Activated CD4-positive, alpha-beta memory T cell treated with anti-CD3 and anti-CD28 coated beads, Interleukin-2, amount 10 ng/mL, durations not matched to agents 7 days and 5 days (primary cell): ENCODE measurements at regions not wholly inside any gene's neighbourhood (a gene's known extent, or its start where the extent isn't known, plus 50 kb on each side); places are given as distances from the start of the nearest gene placed in this dataset.

ENCODE experiments used
- CTCF ChIA-PET: fragments of 350-600 bp; sonication (Branson Sonifier 250); formaldehyde crosslinking; loops from one replicate; lab custom pipeline; 2021; ENCODE audit warnings: antibody characterized with exemption, inconsistent platforms; lab: Charles Lee
- POLR2A ChIA-PET: fragments of 350-600 bp; sonication (Branson Sonifier 250); formaldehyde crosslinking; loops from one replicate; lab custom pipeline; 2021; ENCODE audit warnings: antibody characterized with exemption; lab: Charles Lee
- DNase-seq: peaks from one replicate; pipeline ENCODE4 v3.0.0-alpha.2; 2020
- H3K27ac Mint-ChIP-seq: one replicate; pipeline ENCODE4 v1.8.0; 2021; ENCODE audit warnings: mild to moderate bottlenecking, mixed read lengths
- H3K27me3 Mint-ChIP-seq: one replicate; pipeline ENCODE4 v1.8.0; 2021; ENCODE audit warnings: mixed read lengths
- H3K36me3 Mint-ChIP-seq: one replicate; pipeline ENCODE4 v1.8.0; 2021; ENCODE audit warnings: low read depth, mixed read lengths
- H3K4me1 Mint-ChIP-seq: one replicate; pipeline ENCODE4 v1.8.0; 2021; ENCODE audit warnings: mixed read lengths
- H3K4me3 Mint-ChIP-seq: one replicate; pipeline ENCODE4 v1.8.0; 2021; ENCODE audit warnings: mild to moderate bottlenecking, mixed read lengths
- H3K9me3 Mint-ChIP-seq: one replicate; pipeline ENCODE4 v1.8.0; 2021; ENCODE audit warnings: mixed read lengths

DNA sequence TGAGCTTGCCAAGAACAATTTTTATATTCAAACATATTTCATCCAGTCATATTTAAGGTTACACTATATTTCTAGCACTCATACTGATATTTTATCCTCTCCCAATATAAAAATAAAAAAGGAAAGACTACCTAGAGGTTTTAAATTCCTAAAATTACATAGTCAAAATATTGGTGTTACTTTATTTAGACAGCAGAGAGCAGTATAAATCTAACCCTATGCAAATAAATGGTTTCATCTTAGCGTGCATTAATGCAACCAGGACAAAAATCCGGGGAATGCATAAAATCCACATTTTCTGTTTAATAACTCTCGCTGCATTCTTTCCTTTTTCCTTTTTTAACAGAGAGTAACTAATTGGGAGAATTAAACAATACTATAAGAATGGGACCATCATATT, 1447.4 kb upstream of the ALCAM start:
- CTCF ChIA-PET: no interaction called here
- no peak for DNase-seq
- Mint-ChIP-seq H3K27me3 (no peaks in the 10 kb centered on the region), H3K9me3 (no peaks in the 10 kb centered on the region), H3K27ac (no peak overlapping the region), H3K4me1 (no peaks in the 10 kb centered on the region), H3K36me3 (no peaks in the 10 kb centered on the region), H3K4me3 (no peak overlapping the region)
- POLR2A ChIA-PET: no interaction called here

DNA sequence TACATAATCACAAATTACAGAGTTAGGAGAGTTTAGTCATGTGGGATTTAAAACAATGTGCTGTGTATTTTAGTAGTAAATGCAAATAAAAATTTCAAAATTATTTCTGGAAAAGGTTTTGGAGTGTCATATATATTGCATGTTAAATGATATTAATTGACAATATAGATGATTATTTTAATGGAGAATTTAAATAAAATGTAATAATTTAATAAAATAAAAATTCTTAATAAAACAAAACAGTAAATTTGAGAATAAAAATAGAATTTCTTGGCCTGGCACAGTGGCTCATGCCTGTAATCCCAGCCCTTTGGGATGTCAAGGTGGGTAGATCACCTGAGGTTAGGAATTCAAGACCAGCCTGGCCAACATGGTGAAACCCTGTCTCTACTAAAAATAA, 1442.8 kb upstream of the ALCAM start:
- Mint-ChIP-seq H3K4me1 (no peaks in the 10 kb centered on the region), H3K36me3 (no peaks in the 10 kb centered on the region)
- POLR2A ChIA-PET: no interaction called here

DNA sequence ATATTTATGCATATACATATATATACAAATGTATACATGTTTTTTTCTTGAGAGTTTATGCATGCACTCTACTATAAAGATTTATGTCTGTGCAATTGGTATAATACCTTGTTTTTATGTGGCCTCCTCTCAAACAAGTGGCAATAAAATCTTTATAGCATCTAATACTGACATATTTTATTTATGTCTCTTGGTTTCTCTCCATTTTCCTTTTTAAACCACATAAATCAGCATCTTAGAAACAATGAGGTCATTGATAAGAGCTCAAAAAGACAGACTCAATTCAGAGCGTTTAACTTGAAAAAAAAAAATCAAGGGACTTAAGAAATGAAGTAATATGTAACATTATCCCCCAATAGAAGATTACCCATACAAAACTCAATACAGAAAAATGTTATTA, 1442.2 kb upstream of the ALCAM start:
- Mint-ChIP-seq H3K4me1 (no peaks in the 10 kb centered on the region), H3K27me3 (no peaks in the 10 kb centered on the region), H3K36me3 (no peaks in the 10 kb centered on the region), H3K27ac (no peak overlapping the region), H3K9me3 (peaks cover 7% of the 10 kb centered on the region), H3K4me3 (no peak overlapping the region)
- POLR2A ChIA-PET: no interaction called here
- DNase-seq: no peak
- CTCF ChIA-PET: no interaction called here

More for the DNA sequence above, 1442.8 kb upstream of the ALCAM start:
- H3K27me3 Mint-ChIP-seq: no peaks in the 10 kb centered on the region
- H3K9me3 Mint-ChIP-seq: peaks cover 3% of the 10 kb centered on the region
- CTCF ChIA-PET: no interaction called here
- no peak for DNase-seq
- no peak overlapping the region for H3K27ac Mint-ChIP-seq
- H3K4me3 Mint-ChIP-seq: no peak overlapping the region

DNA sequence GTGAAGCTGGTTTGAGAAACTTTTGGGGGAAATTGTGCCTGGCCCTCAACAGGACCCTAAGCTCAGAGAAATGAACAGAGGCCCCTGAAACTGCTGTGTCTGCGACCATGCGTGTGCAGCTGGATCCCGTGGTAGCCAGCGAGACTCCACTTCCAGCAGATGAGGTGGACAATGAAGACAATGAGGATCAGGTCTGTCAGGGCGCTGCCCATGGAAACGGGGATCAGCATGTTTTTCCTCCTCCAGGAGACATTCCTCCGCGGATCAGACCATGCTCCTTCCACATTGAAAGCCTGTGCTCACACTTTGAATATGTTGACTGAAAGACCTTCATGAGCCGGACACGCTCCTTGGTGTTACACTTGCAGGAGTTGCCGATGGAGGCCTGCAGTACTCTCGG, 1439.8 kb upstream of the ALCAM start:
- peaks cover 7% of the 10 kb centered on the region for H3K9me3 Mint-ChIP-seq
- H3K36me3 Mint-ChIP-seq: no peaks in the 10 kb centered on the region
- no peak overlapping the region for H3K4me3 Mint-ChIP-seq
- H3K27me3 Mint-ChIP-seq: no peaks in the 10 kb centered on the region
- no peak overlapping the region for H3K27ac Mint-ChIP-seq
- ChIA-PET CTCF (no interaction called here), POLR2A (no interaction called here)
- no peaks in the 10 kb centered on the region for H3K4me1 Mint-ChIP-seq
- DNase-seq: no peak

DNA sequence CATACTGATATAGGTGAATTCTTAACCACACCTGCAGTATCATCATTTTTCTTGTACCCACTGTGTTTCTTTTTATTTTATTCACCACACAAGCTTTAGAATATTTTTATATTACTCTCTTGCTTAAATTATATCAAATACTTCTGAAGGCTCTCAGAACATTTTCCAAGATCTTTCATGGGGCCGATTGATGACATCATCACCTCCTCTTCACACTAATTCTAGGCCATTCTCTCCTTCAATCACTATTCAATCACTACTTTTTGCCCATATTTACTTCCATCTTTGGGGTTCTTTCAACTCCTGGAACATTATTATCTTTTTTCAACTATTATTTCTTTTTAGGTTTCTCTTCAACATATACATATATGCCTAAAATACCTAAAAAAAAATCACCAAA, 1438.8 kb upstream of the ALCAM start:
- no peaks in the 10 kb centered on the region for H3K4me1 Mint-ChIP-seq
- H3K9me3 Mint-ChIP-seq: peaks cover 7% of the 10 kb centered on the region
- CTCF ChIA-PET: no interaction called here
- H3K27me3 Mint-ChIP-seq: no peaks in the 10 kb centered on the region
- H3K36me3 Mint-ChIP-seq: no peaks in the 10 kb centered on the region
- H3K27ac Mint-ChIP-seq: no peak overlapping the region
- POLR2A ChIA-PET: no interaction called here
- no peak overlapping the region for H3K4me3 Mint-ChIP-seq
- DNase-seq: no peak

DNA sequence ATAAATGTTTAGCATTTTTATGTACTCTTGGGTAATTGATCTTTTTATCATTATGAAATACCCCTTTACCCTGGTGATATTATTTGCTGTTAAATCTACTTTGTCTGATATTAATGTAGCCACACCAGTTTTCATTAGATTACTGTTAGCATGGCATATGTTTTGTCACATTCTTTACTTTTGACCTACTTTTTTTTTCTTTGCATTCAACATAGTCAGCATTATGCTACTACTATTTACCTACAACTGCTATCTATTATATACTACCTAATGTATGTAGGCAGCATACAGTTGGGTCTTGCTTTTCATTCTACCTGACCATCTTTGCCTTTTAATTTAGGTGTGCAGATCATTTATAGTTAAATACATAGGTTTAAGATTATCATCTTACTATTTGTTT, 1429.6 kb upstream of the ALCAM start:
- ChIA-PET POLR2A (no interaction called here), CTCF (no interaction called here)
- Mint-ChIP-seq H3K4me1 (no peaks in the 10 kb centered on the region), H3K36me3 (no peaks in the 10 kb centered on the region), H3K4me3 (no peak overlapping the region), H3K27me3 (no peaks in the 10 kb centered on the region), H3K27ac (no peak overlapping the region), H3K9me3 (no peaks in the 10 kb centered on the region)
- no peak for DNase-seq

DNA sequence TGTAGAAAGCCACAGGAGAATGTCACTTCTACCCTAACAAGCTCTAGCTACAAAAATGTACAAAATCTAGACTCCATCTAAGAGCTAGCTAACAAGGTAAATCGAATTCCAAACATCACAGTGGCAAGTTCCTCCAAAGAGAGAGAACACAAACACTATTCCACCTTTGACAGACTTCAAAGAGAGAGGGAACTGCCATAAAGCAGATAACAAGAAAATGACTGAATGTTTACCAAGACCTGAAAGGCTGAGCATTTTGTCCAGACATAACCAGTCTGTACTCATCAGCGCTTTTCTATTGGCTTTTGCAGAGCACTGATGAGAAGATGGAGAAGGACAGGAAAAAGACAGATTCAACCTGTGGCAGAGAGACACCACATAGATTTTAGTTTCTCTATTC, 1419.6 kb upstream of the ALCAM start:
- no peak for DNase-seq
- no peak overlapping the region for H3K27ac Mint-ChIP-seq
- H3K9me3 Mint-ChIP-seq: no peaks in the 10 kb centered on the region
- H3K36me3 Mint-ChIP-seq: no peaks in the 10 kb centered on the region
- H3K4me3 Mint-ChIP-seq: no peak overlapping the region
- ChIA-PET CTCF (no interaction called here), POLR2A (no interaction called here)
- H3K4me1 Mint-ChIP-seq: no peaks in the 10 kb centered on the region
- no peaks in the 10 kb centered on the region for H3K27me3 Mint-ChIP-seq

DNA sequence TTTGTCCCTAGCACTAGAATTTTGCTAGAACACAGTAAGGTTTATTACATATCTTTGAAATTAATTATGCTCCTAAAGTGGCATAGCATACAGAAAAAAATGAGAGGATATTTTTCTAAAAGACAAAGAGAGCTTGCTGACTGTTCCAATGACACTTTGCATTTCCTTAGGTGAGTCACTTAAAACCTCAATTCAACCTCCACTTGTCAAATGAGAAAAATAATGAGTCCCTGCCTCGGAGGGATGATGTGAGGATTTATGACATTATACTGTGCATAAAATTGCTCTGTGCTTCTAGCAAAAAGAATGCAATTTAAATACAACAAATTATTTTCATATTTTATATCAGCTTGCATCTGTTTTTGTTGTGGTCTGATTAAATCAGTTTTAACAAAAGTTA, 1417.0 kb upstream of the ALCAM start:
- CTCF ChIA-PET: interaction anchor here (0.6 kb wide), 1 partner anchor 1981 kb away, joined by 6 read pairs; no protein-coding TSS in a partner anchor
- H3K4me3 Mint-ChIP-seq: no peak overlapping the region
- no peaks in the 10 kb centered on the region for H3K9me3 Mint-ChIP-seq
- H3K36me3 Mint-ChIP-seq: no peaks in the 10 kb centered on the region
- no peak overlapping the region for H3K27ac Mint-ChIP-seq
- H3K27me3 Mint-ChIP-seq: no peaks in the 10 kb centered on the region
- POLR2A ChIA-PET: no interaction called here
- no peaks in the 10 kb centered on the region for H3K4me1 Mint-ChIP-seq
- no peak for DNase-seq

DNA sequence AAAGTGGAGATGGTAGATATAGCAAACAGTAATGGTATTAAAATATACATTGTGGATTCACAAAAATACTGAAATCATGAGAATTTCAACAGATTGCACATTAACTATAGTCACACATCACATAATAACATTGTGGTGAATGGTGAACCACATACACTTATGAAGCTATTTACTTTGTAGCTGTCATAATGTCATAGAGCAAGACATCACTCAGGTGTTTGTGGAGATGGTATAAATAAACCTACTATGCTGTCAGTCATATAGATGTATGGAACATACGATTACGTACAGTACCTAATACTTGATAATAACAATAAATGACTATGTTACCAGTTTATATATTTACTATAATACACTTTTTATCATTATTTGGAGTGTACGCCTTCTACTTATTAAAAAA, 1416.0 kb upstream of the ALCAM start:
- Mint-ChIP-seq H3K4me3 (no peak overlapping the region), H3K4me1 (no peaks in the 10 kb centered on the region), H3K9me3 (no peaks in the 10 kb centered on the region), H3K27me3 (no peaks in the 10 kb centered on the region), H3K27ac (no peak overlapping the region), H3K36me3 (no peaks in the 10 kb centered on the region)
- POLR2A ChIA-PET: no interaction called here
- CTCF ChIA-PET: no interaction called here
- DNase-seq: no peak

DNA sequence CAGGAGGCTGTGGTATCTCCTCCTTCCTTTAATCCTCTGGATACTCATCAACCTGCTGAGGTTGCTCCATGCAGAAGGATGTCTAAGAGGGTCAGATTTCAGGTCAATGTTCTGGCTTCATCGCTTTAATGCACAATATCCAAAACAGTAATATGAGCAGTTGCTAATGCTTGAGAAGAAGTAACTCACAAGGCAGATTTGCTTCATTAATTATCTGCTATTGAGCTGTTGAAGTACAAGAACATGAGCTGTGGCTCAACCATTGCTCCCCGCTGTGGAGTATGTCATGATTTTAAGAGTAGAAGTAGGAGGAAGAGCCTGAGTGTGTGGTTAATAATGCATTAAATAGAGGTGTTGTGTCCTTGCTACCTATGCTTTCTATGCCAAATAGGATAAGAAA, 1412.9 kb upstream of the ALCAM start:
- no peak for DNase-seq
- Mint-ChIP-seq H3K9me3 (no peaks in the 10 kb centered on the region), H3K4me1 (no peaks in the 10 kb centered on the region), H3K27me3 (no peaks in the 10 kb centered on the region), H3K4me3 (no peak overlapping the region), H3K27ac (no peak overlapping the region), H3K36me3 (no peaks in the 10 kb centered on the region)
- ChIA-PET CTCF (no interaction called here), POLR2A (no interaction called here)

DNA sequence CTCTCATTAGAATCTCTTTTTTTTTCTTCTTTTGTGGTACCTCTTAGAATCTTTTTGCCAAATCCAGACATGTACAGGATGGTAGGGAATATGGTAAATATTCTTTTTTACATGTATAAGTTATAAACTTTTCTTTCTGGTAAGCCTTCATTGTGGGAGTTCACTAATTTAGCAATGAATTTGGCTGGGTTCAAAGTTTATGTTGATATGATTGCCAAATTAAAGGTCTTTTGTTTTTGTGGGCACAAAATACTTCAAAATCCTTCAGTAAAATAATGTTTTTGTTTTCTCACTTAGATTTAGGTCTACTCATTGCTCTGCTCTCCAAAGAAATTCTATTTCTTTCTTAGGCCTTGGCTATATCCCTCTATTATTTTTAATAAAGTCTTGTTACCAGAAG, 1405.9 kb upstream of the ALCAM start:
- Mint-ChIP-seq H3K36me3 (no peaks in the 10 kb centered on the region), H3K4me1 (no peaks in the 10 kb centered on the region), H3K9me3 (no peaks in the 10 kb centered on the region), H3K4me3 (no peak overlapping the region), H3K27me3 (no peaks in the 10 kb centered on the region), H3K27ac (no peak overlapping the region)
- POLR2A ChIA-PET: no interaction called here
- CTCF ChIA-PET: no interaction called here
- DNase-seq: no peak

DNA sequence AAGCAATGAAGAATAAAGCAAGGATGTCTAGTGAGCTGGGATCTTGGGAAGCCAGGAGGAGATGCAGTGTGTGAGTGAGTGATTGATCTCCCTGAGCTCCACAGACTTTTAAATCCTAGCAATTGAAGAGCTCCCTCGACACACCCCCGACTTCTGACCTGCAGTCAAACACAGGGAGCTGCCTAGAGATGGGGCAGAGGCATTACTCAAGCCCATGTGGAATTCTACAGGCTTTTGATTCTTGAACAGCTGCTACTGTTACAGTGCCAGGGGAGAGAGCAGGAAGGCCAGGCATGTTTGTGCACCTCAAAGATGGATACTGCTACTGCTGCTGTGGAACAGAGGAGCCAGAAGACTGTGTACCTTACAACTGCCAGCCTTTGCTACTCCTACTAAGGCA, 1403.1 kb upstream of the ALCAM start:
- H3K36me3 Mint-ChIP-seq: no peaks in the 10 kb centered on the region
- no peaks in the 10 kb centered on the region for H3K27me3 Mint-ChIP-seq
- POLR2A ChIA-PET: no interaction called here
- no peaks in the 10 kb centered on the region for H3K4me1 Mint-ChIP-seq
- DNase-seq: no peak
- H3K9me3 Mint-ChIP-seq: no peaks in the 10 kb centered on the region
- CTCF ChIA-PET: no interaction called here
- H3K27ac Mint-ChIP-seq: no peak overlapping the region
- H3K4me3 Mint-ChIP-seq: no peak overlapping the region

DNA sequence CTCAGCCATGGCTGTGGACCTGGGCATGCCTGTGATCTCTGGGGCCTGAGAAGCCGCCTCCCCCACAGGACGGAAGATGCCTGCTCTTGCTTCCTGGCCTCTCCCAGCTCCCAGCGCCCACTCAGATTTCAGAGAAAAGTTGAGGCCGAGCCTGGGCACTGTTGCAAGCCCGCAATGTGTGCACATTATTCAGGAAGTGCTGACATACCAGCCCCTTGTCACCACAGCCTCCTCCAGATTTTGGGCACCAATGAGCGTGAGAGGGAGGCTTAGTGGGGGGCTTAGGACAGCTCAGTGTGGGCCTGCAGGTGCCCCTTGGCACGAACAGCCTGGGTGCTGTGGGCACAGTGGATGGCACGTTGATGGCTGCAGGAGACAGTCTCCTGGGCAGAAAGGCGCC, 1400.9 kb upstream of the ALCAM start:
- H3K4me1 Mint-ChIP-seq: no peaks in the 10 kb centered on the region
- CTCF ChIA-PET: no interaction called here
- no peaks in the 10 kb centered on the region for H3K27me3 Mint-ChIP-seq
- no peak overlapping the region for H3K4me3 Mint-ChIP-seq
- H3K9me3 Mint-ChIP-seq: no peaks in the 10 kb centered on the region
- no peak overlapping the region for H3K27ac Mint-ChIP-seq
- H3K36me3 Mint-ChIP-seq: no peaks in the 10 kb centered on the region
- DNase-seq: no peak
- POLR2A ChIA-PET: no interaction called here

DNA sequence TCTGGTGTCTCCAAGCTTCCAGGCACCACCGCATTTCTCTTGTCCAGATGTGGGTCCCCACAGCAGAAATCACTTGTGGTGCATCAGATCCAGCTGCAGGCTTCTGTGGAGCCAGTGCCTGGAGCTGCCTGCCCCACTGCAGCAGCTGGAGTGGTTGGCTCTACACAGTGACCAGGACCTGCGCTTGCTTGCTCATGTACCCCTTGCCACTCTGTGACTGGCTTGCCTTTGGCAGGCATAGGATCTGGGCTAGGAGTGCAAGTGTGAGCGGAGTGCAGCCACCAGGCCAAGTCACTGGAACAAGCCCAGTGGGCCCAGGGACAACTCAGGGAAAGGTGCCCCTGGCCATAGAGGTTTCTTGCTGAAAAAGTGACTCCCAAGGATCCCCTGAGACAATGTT, 1400.0 kb upstream of the ALCAM start:
- Mint-ChIP-seq H3K27ac (no peak overlapping the region), H3K4me3 (no peak overlapping the region), H3K27me3 (no peaks in the 10 kb centered on the region), H3K36me3 (no peaks in the 10 kb centered on the region), H3K4me1 (no peaks in the 10 kb centered on the region), H3K9me3 (no peaks in the 10 kb centered on the region)
- CTCF ChIA-PET: no interaction called here
- no peak for DNase-seq
- POLR2A ChIA-PET: no interaction called here

DNA sequence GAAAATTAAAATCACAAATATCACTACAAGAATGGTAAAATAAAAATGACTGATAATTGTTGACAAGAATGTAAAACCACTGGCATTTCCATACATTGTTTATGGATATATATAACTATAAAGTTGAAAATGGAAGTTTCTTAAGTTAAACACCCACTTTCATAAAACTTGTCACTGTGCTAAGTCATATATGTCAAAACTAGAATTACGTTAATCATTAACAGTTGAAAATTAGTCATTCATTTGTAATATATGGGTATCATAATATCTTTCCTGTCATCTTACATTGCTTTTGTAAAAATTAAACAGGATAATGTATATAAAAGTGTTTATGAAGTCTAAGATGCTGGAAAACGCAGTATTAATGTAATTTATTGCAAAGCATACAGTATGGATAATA, 1398.6 kb upstream of the ALCAM start:
- ChIA-PET POLR2A (no interaction called here), CTCF (no interaction called here)
- no peaks in the 10 kb centered on the region for H3K27me3 Mint-ChIP-seq
- DNase-seq: no peak
- H3K36me3 Mint-ChIP-seq: no peaks in the 10 kb centered on the region
- H3K9me3 Mint-ChIP-seq: no peaks in the 10 kb centered on the region
- H3K4me3 Mint-ChIP-seq: no peak overlapping the region
- no peak overlapping the region for H3K27ac Mint-ChIP-seq
- H3K4me1 Mint-ChIP-seq: no peaks in the 10 kb centered on the region
